Ascending aorta (tissue), 2 donors: ENCODE measurements at regions not wholly inside any gene's neighbourhood (a gene's known extent, or its start where the extent isn't known, plus 50 kb on each side); places are given as distances from the start of the nearest gene placed in this dataset.

ENCODE experiments used
- DNase-seq, 2 donors: peaks; one replicate each; pipeline ENCODE4 v3.0.0-alpha.2; 2019; ENCODE audit warnings: low spot score in 2 of 2
- H3K27ac ChIP-seq, 2 donors: fragments of 200-600 bp; sonication (generic); one replicate each; pipeline ENCODE4 v1.5.1; 2016 to 2017; ENCODE audit warnings: mild to moderate bottlenecking in 1 of 2
- H3K27me3 ChIP-seq: fragments of 200-600 bp; sonication (generic); one replicate; pipeline ENCODE4 v1.5.1; 2017
- H3K36me3 ChIP-seq, 2 donors: fragments of 200-600 bp; sonication (generic); one replicate each; pipeline ENCODE4 v1.5.1; 2016
- H3K4me1 ChIP-seq, 2 donors: fragments of 200-600 bp; sonication (generic); one replicate each; pipeline ENCODE4 v1.5.1; 2016 to 2017; ENCODE audit warnings: mild to moderate bottlenecking in 1 of 2
- H3K4me3 ChIP-seq, 2 donors: fragments of 200-600 bp; sonication (generic); one replicate each; pipeline ENCODE4 v1.5.1; 2016 to 2017; ENCODE audit warnings: mild to moderate bottlenecking in 1 of 2
- H3K9me3 ChIP-seq, 2 donors: fragments of 200-600 bp; sonication (generic); one replicate each; pipeline ENCODE4 v1.5.1; 2016
- CTCF ChIP-seq, 3 experiments: fragments of 200-600 bp in 2 of 3; fragments of 450-650 bp in 1 of 3; sonication (generic) in 2 of 3; IDR thresholded peaks; one replicate each; pipeline ENCODE4 v1.5.1; 2016 to 2019; ENCODE audit warnings: antibody characterized with exemption in 3 of 3, mild to moderate bottlenecking in 1 of 3, moderate library complexity in 1 of 3
- intact Hi-C: fragments of 100-400 bp; cut with DNase I; formaldehyde crosslinking; loops from one replicate; pipeline ENCODE4 v1.15.1; 2023

- intact Hi-C loops: no loop called here
- TF ChIP-seq CTCF (IDR thresholded peaks at IDR 0.05): no peak
- Histone ChIP-seq H3K27ac (no peak overlapping the region), H3K9me3 (no peaks in the 10 kb centered on the region), H3K36me3 (no peaks in the 10 kb centered on the region), H3K4me1 (peaks cover 0 to 9% of the 10 kb centered on the region in 2 donors), H3K27me3 (no peaks in the 10 kb centered on the region), H3K4me3 (no peak overlapping the region)
- no peak for DNase-seq
These were observed 166.5 kb upstream of the RASSF8 start for GRCh38 chr12:25792031-25792430.

GRCh38 chr12:25793196-25793595 is 165.3 kb upstream of the RASSF8 start:
- H3K9me3 ChIP-seq: no peaks in the 10 kb centered on the region
- intact Hi-C loops: no loop called here
- TF ChIP-seq CTCF (IDR thresholded peaks at IDR 0.05): no peak

GRCh38 chr12:25794571-25794970 is 163.9 kb upstream of the RASSF8 start:
- Histone ChIP-seq H3K27ac (no peak overlapping the region), H3K4me1 (peaks cover 0 to 4% of the 10 kb centered on the region in 2 donors), H3K36me3 (no peaks in the 10 kb centered on the region), H3K4me3 (no peak overlapping the region), H3K27me3 (no peaks in the 10 kb centered on the region), H3K9me3 (no peaks in the 10 kb centered on the region)
- no peak for TF ChIP-seq CTCF (IDR thresholded peaks at IDR 0.05)
- intact Hi-C loops: no loop called here
- no peak for DNase-seq

More at GRCh38 chr12:25793196-25793595, 165.3 kb upstream of the RASSF8 start:
- no peak overlapping the region for H3K4me3 ChIP-seq
- no peaks in the 10 kb centered on the region for H3K36me3 ChIP-seq
- DNase-seq: no peak
- no peak overlapping the region for H3K27ac ChIP-seq
- no peaks in the 10 kb centered on the region for H3K27me3 ChIP-seq
- H3K4me1 ChIP-seq: peaks cover 0 to 9% of the 10 kb centered on the region in 2 donors

GRCh38 chr12:25796523-25797000 is 161.9 kb upstream of the RASSF8 start:
- intact Hi-C loops: no loop called here
- H3K9me3 ChIP-seq: no peaks in the 10 kb centered on the region
- TF ChIP-seq CTCF (IDR thresholded peaks at IDR 0.05): no peak
- H3K36me3 ChIP-seq: no peaks in the 10 kb centered on the region
- H3K4me3 ChIP-seq: no peak overlapping the region
- no peaks in the 10 kb centered on the region for H3K27me3 ChIP-seq
- no peak overlapping the region for H3K27ac ChIP-seq
- DNase-seq: no peak
- no peaks in the 10 kb centered on the region for H3K4me1 ChIP-seq

GRCh38 chr12:25797386-25797785 is 161.1 kb upstream of the RASSF8 start:
- no peak overlapping the region for H3K27ac ChIP-seq
- no peaks in the 10 kb centered on the region for H3K27me3 ChIP-seq
- no peak for DNase-seq
- H3K4me1 ChIP-seq: no peaks in the 10 kb centered on the region
- no peak overlapping the region for H3K4me3 ChIP-seq
- no peak for TF ChIP-seq CTCF (IDR thresholded peaks at IDR 0.05)
- H3K9me3 ChIP-seq: no peaks in the 10 kb centered on the region
- intact Hi-C loops: no loop called here
- H3K36me3 ChIP-seq: no peaks in the 10 kb centered on the region

GRCh38 chr12:25797949-25798348 is 160.5 kb upstream of the RASSF8 start:
- no peaks in the 10 kb centered on the region for H3K27me3 ChIP-seq
- no peaks in the 10 kb centered on the region for H3K4me1 ChIP-seq
- H3K27ac ChIP-seq: no peak overlapping the region
- intact Hi-C loops: no loop called here
- DNase-seq: no peak
- H3K36me3 ChIP-seq: no peaks in the 10 kb centered on the region
- H3K4me3 ChIP-seq: no peak overlapping the region
- no peak for TF ChIP-seq CTCF (IDR thresholded peaks at IDR 0.05)
- no peaks in the 10 kb centered on the region for H3K9me3 ChIP-seq
